WTC11 (cell line): ENCODE measurements at regions not wholly inside any gene's neighbourhood (a gene's known extent, or its start where the extent isn't known, plus 50 kb on each side); places are given as distances from the start of the nearest gene placed in this dataset.

Experiments used
- ATAC-seq: fragments of 200-7000 bp; cut with Tn5 transposase; 2 replicates; pipeline ENCODE4 v1.10.0; 2021; ENCODE audit warnings: mild to moderate bottlenecking, moderate library complexity
- CTCF ChIA-PET: fragments of 300-600 bp; sonication (Branson Sonifier 250); formaldehyde crosslinking; loops from one replicate; lab custom pipeline; 2021; ENCODE audit warnings: antibody characterized with exemption; lab: Charles Lee
- POLR2A ChIA-PET: fragments of 350-600 bp; sonication (Branson Sonifier 250); formaldehyde crosslinking; loops from one replicate; lab custom pipeline; 2021; ENCODE audit warnings: antibody characterized with exemption; lab: Charles Lee
- DNase-seq: peaks from one replicate; pipeline ENCODE4 v3.0.0; 2021; ENCODE audit warnings: low spot score
- H3K27ac Mint-ChIP-seq: 2 replicates; pipeline ENCODE4 v1.8.0; 2021; ENCODE audit warnings: mixed read lengths
- H3K27me3 Mint-ChIP-seq: 2 replicates; pipeline ENCODE4 v1.8.0; 2021; ENCODE audit warnings: low read depth, mild to moderate bottlenecking, moderate library complexity, mixed read lengths
- H3K36me3 Mint-ChIP-seq: 2 replicates; pipeline ENCODE4 v1.8.0; 2021; ENCODE audit warnings: mixed read lengths
- H3K4me1 Mint-ChIP-seq: 2 replicates; pipeline ENCODE4 v1.8.0; 2022; ENCODE audit warnings: mixed read lengths
- H3K4me3 Mint-ChIP-seq: 2 replicates; pipeline ENCODE4 v1.8.0; 2021; ENCODE audit warnings: mild to moderate bottlenecking, moderate library complexity, mixed read lengths
- H3K9me3 Mint-ChIP-seq: 2 replicates; pipeline ENCODE4 v1.8.0; 2021; ENCODE audit warnings: mixed read lengths
- ATF6 ChIP-seq: sonication (generic); formaldehyde crosslinking; IDR thresholded peaks from 2 replicates; pipeline ENCODE4 v1.8.1; 2023; ENCODE audit warnings: mild to moderate bottlenecking, missing genetic modification reagents
- CREB1 ChIP-seq: sonication (generic); formaldehyde crosslinking; IDR thresholded peaks from 2 replicates; pipeline ENCODE4 v1.8.0; 2023; ENCODE audit warnings: mild to moderate bottlenecking, missing genetic modification reagents
- FOXP1 ChIP-seq: sonication (generic); formaldehyde crosslinking; IDR thresholded peaks from 2 replicates; pipeline ENCODE4 v1.8.0; 2022; ENCODE audit warnings: missing genetic modification reagents, mild to moderate bottlenecking, moderate library complexity, borderline replicate concordance
- GABPB1 ChIP-seq: sonication (generic); formaldehyde crosslinking; IDR thresholded peaks from 2 replicates; pipeline ENCODE4 v1.8.1; 2023; ENCODE audit warnings: mild to moderate bottlenecking, missing genetic modification reagents
- MAX ChIP-seq: sonication (generic); formaldehyde crosslinking; IDR thresholded peaks from 2 replicates; pipeline ENCODE4 v1.8.0; 2022; ENCODE audit warnings: mild to moderate bottlenecking, missing genetic modification reagents
- MYBL2 ChIP-seq: sonication (generic); formaldehyde crosslinking; IDR thresholded peaks from 2 replicates; pipeline ENCODE4 v1.8.1; 2023; ENCODE audit warnings: mild to moderate bottlenecking, moderate library complexity, missing genetic modification reagents
- NR2C2 ChIP-seq: sonication (generic); formaldehyde crosslinking; IDR thresholded peaks from 2 replicates; pipeline ENCODE4 v1.8.0; 2022; ENCODE audit warnings: mild to moderate bottlenecking, missing genetic modification reagents
- NR3C1 ChIP-seq: sonication (generic); formaldehyde crosslinking; conservative IDR thresholded peaks from 2 replicates; pipeline ENCODE4 v1.8.1; 2023; ENCODE audit warnings: low read depth, mild to moderate bottlenecking, missing genetic modification reagents
- OVOL2 ChIP-seq: fragments of 250-450 bp; sonication (Bioruptor Pico); IDR thresholded peaks from 2 replicates; pipeline ENCODE4 v1.9.0; 2021; ENCODE audit warnings: mild to moderate bottlenecking, borderline replicate concordance
- PRRX2 ChIP-seq: fragments of 250-450 bp; sonication (Bioruptor Pico); IDR thresholded peaks from 2 replicates; pipeline ENCODE4 v1.8.0; 2021; ENCODE audit warnings: mild to moderate bottlenecking
- RELA ChIP-seq: sonication (generic); formaldehyde crosslinking; IDR thresholded peaks from 2 replicates; pipeline ENCODE4 v1.8.1; 2022; ENCODE audit warnings: missing genetic modification reagents, mild to moderate bottlenecking, borderline replicate concordance
- TEAD1 ChIP-seq: sonication (generic); formaldehyde crosslinking; IDR thresholded peaks from 2 replicates; pipeline ENCODE4 v1.8.0; 2022; ENCODE audit warnings: mild to moderate bottlenecking, missing genetic modification reagents
- TEAD4 ChIP-seq: sonication (generic); formaldehyde crosslinking; IDR thresholded peaks from 2 replicates; pipeline ENCODE4 v1.8.0; 2022; ENCODE audit warnings: mild to moderate bottlenecking, missing genetic modification reagents
- TP53 ChIP-seq: sonication (generic); formaldehyde crosslinking; IDR thresholded peaks from 2 replicates; pipeline ENCODE4 v1.8.1; 2023; ENCODE audit warnings: mild to moderate bottlenecking, missing genetic modification reagents
- ZBTB21 ChIP-seq: sonication (generic); formaldehyde crosslinking; IDR thresholded peaks from 2 replicates; pipeline ENCODE4 v1.8.1; 2023; ENCODE audit warnings: mild to moderate bottlenecking, missing genetic modification reagents, borderline replicate concordance
- ZMAT4 ChIP-seq: fragments of 250-450 bp; sonication (Bioruptor Pico); IDR thresholded peaks from 2 replicates; pipeline ENCODE4 v1.9.0; 2021; ENCODE audit warnings: mild to moderate bottlenecking
- ZNF138 ChIP-seq: sonication (generic); formaldehyde crosslinking; conservative IDR thresholded peaks from 2 replicates; pipeline ENCODE4 v1.8.1; 2022; ENCODE audit warnings: mild to moderate bottlenecking, moderate library complexity, missing genetic modification reagents
- ZNF281 ChIP-seq: sonication (generic); formaldehyde crosslinking; IDR thresholded peaks from 2 replicates; pipeline ENCODE4 v1.8.0; 2023; ENCODE audit warnings: mild to moderate bottlenecking, missing genetic modification reagents
- ZNF416 ChIP-seq: fragments of 250-450 bp; sonication (Bioruptor Pico); IDR thresholded peaks from 2 replicates; pipeline ENCODE4 v1.9.0; 2021; ENCODE audit warnings: mild to moderate bottlenecking, inconsistent platforms
- TF ChIP-seq, protein P1 (sequence below): fragments of 250-450 bp; sonication (Bioruptor Pico); IDR thresholded peaks from 2 replicates; pipeline ENCODE4 v1.9.0; 2021; ENCODE audit warnings: mild to moderate bottlenecking
- TF ChIP-seq, protein P2 (sequence below): fragments of 200-600 bp; IDR thresholded peaks from 2 replicates; pipeline ENCODE4 v1.8.0; 2022; ENCODE audit warnings: antibody characterized with exemption
- TF ChIP-seq, protein P3 (sequence below): fragments of 250-450 bp; sonication (Bioruptor Pico); conservative IDR thresholded peaks from 2 replicates; pipeline ENCODE4 v1.9.0; 2021; ENCODE audit warnings: mild to moderate bottlenecking

- TF ChIP-seq, protein P1, sequence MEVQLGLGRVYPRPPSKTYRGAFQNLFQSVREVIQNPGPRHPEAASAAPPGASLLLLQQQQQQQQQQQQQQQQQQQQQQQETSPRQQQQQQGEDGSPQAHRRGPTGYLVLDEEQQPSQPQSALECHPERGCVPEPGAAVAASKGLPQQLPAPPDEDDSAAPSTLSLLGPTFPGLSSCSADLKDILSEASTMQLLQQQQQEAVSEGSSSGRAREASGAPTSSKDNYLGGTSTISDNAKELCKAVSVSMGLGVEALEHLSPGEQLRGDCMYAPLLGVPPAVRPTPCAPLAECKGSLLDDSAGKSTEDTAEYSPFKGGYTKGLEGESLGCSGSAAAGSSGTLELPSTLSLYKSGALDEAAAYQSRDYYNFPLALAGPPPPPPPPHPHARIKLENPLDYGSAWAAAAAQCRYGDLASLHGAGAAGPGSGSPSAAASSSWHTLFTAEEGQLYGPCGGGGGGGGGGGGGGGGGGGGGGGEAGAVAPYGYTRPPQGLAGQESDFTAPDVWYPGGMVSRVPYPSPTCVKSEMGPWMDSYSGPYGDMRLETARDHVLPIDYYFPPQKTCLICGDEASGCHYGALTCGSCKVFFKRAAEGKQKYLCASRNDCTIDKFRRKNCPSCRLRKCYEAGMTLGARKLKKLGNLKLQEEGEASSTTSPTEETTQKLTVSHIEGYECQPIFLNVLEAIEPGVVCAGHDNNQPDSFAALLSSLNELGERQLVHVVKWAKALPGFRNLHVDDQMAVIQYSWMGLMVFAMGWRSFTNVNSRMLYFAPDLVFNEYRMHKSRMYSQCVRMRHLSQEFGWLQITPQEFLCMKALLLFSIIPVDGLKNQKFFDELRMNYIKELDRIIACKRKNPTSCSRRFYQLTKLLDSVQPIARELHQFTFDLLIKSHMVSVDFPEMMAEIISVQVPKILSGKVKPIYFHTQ (CRISPR knock-in tag): no peak
- TF ChIP-seq, protein P2, sequence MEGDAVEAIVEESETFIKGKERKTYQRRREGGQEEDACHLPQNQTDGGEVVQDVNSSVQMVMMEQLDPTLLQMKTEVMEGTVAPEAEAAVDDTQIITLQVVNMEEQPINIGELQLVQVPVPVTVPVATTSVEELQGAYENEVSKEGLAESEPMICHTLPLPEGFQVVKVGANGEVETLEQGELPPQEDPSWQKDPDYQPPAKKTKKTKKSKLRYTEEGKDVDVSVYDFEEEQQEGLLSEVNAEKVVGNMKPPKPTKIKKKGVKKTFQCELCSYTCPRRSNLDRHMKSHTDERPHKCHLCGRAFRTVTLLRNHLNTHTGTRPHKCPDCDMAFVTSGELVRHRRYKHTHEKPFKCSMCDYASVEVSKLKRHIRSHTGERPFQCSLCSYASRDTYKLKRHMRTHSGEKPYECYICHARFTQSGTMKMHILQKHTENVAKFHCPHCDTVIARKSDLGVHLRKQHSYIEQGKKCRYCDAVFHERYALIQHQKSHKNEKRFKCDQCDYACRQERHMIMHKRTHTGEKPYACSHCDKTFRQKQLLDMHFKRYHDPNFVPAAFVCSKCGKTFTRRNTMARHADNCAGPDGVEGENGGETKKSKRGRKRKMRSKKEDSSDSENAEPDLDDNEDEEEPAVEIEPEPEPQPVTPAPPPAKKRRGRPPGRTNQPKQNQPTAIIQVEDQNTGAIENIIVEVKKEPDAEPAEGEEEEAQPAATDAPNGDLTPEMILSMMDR: no peak
- TF ChIP-seq, all 79 proteins: peak for 0
Observed at GRCh38 chr11:92844197-92844596, 125.3 kb upstream of the MTNR1B start (continued).

DNA sequence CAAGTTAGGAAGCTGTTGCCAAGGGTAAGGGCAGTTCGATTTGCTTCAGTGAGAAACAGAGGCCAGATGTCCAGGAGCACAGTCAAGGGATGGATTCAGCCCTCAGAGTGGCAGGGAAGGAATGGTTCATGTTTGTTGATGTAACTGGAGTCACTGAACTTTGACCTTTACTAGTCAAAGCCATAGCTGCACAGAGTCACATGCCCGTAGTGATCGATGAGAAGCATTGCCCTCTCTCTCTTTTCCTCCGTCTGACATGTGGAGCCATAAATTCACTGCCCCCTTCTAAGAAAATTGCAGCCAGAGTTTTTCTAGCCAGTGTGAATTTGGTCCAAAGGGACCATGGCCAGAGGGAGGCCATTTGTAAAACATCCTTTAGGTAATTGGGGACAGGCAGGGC is 124.1 kb upstream of the MTNR1B start:
- Mint-ChIP-seq H3K4me3 (no peak overlapping the region), H3K36me3 (peaks cover 10% of the 10 kb centered on the region; the same call in 1 of the 2 replicates), H3K4me1 (peaks cover 27% of the 10 kb centered on the region), H3K27me3 (no peaks in the 10 kb centered on the region), H3K9me3 (no peaks in the 10 kb centered on the region)
- TF ChIP-seq PRRX2 (CRISPR knock-in tag) (no peak), NR2C2 (CRISPR knock-in tag) (no peak), ZMAT4 (no peak), GABPB1 (CRISPR knock-in tag) (no peak), MYBL2 (CRISPR knock-in tag) (no peak), ZNF138 (CRISPR knock-in tag) (no peak), RELA (no peak), ZBTB21 (CRISPR knock-in tag) (no peak), FOXP1 (CRISPR knock-in tag) (no peak), OVOL2 (CRISPR knock-in tag) (no peak), CREB1 (CRISPR knock-in tag) (no peak), TEAD4 (CRISPR knock-in tag) (no peak), NR3C1 (CRISPR knock-in tag) (no peak), ZNF416 (CRISPR knock-in tag) (no peak), TEAD1 (CRISPR knock-in tag) (no peak), TP53 (CRISPR knock-in tag) (no peak), MAX (CRISPR knock-in tag) (no peak), ZNF281 (CRISPR knock-in tag) (no peak), ATF6 (CRISPR knock-in tag) (no peak)
- TF ChIP-seq, protein P3, sequence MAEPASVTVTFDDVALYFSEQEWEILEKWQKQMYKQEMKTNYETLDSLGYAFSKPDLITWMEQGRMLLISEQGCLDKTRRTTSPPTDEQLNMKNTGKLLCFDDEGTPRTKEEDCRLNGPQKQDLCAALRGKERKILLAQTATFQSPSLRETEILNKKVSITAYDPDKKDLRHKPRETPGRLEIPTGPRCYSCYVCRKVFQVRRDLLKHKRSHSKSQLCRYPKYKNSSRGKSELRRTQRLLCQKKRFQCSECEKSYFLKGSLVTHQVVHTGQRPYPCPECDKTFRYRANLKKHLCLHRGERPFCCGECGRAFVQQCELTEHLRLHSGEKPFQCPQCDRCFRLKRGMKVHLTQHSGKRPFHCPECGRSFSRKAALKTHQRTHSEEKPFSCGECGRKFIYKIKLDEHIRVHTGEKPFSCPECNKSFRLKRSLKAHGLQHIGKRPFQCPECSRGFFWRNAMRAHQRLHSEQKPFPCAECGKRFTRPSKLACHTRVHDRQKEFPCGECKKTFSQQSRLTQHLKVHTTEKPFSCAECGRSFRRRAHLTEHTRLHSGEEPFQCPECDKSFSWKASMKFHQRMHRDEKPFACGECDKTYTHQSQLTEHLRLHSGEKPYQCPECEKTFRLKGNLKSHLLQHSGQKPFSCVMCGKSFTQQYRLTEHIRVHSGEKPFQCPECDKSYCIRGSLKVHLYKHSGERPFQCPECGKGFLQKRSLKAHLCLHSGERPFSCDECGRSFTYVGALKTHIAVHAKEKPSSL (CRISPR knock-in tag): no peak
- TF ChIP-seq, all 79 proteins: peak for 0
- ChIA-PET CTCF (no interaction called here), POLR2A (no interaction called here)
- no peak overlapping the region for H3K27ac Mint-ChIP-seq
- DNase-seq (no peak), ATAC-seq (no peak)
